Activated T-cell treated with anti-CD3 and anti-CD28 coated beads, Interleukin-2, amount 50 U/mL, for 4 hours (primary cell): ENCODE measurements at regions not wholly inside any gene's neighbourhood (a gene's known extent, or its start where the extent isn't known, plus 50 kb on each side); places are given as distances from the start of the nearest gene placed in this dataset.

ENCODE experiments used
- ATAC-seq, 2 donors: fragments of 200-7000 bp; cut with Tn5 transposase; one replicate each; pipeline ENCODE4 v1.10.0; 2021
- DNase-seq: peaks from one replicate; pipeline ENCODE4 v3.0.0-alpha.2; 2020
- H3K27me3 Mint-ChIP-seq: one replicate; pipeline ENCODE4 v1.8.0; 2021; ENCODE audit warnings: low read depth, mixed read lengths
- H3K36me3 Mint-ChIP-seq: one replicate; pipeline ENCODE4 v1.8.0; 2022; ENCODE audit warnings: mixed read lengths; ENCODE audit not compliant: insufficient read depth
- H3K4me1 Mint-ChIP-seq: one replicate; pipeline ENCODE4 v1.8.0; 2021; ENCODE audit warnings: low read depth, mixed read lengths
- H3K4me3 Mint-ChIP-seq: one replicate; pipeline ENCODE4 v1.8.0; 2021; ENCODE audit warnings: mild to moderate bottlenecking, moderate library complexity, mixed read lengths
- H3K9me3 Mint-ChIP-seq: one replicate; pipeline ENCODE4 v1.8.0; 2021; ENCODE audit warnings: mixed read lengths

GRCh38 chr18:64201781-64202180, 52.9 kb upstream of the LINC00305 start:
- Mint-ChIP-seq H3K9me3 (no peaks in the 10 kb centered on the region), H3K4me3 (no peak overlapping the region), H3K36me3 (no peaks in the 10 kb centered on the region), H3K4me1 (peaks cover 2% of the 10 kb centered on the region), H3K27me3 (no peaks in the 10 kb centered on the region)
- DNase-seq (no peak), ATAC-seq (no peak)

GRCh38 chr18:64199581-64199980, 50.7 kb upstream of the LINC00305 start:
- Mint-ChIP-seq H3K9me3 (no peaks in the 10 kb centered on the region), H3K4me3 (no peak overlapping the region), H3K4me1 (peaks cover 2% of the 10 kb centered on the region), H3K27me3 (no peaks in the 10 kb centered on the region), H3K36me3 (no peaks in the 10 kb centered on the region)
- no peak for ATAC-seq
- no peak for DNase-seq
